H1 (cell line): ENCODE measurements at regions not wholly inside any gene's neighbourhood (a gene's known extent, or its start where the extent isn't known, plus 50 kb on each side); places are given as distances from the start of the nearest gene placed in this dataset.

Experiments
- ASH2L ChIP-seq: fragments of 200-600, 300-600 bp; sonication (generic); IDR thresholded peaks from one replicate; pipeline ENCODE4 v1.7.1; 2017; ENCODE audit warnings: low read length
- BACH1 ChIP-seq: IDR thresholded peaks from 2 replicates; pipeline ENCODE4 v1.6.1; 2012; ENCODE audit warnings: low read length, improper control_type of control experiment
- EZH2 ChIP-seq: fragments of 200-600 bp; sonication (generic); IDR thresholded peaks from 2 replicates; pipeline ENCODE4 v1.7.1; 2012; ENCODE audit warnings: low read depth, mild to moderate bottlenecking, moderate library complexity, low read length, inconsistent platforms; ENCODE audit not compliant: severe bottlenecking
- HDAC2 ChIP-seq, 2 experiments: fragments of 300-600 bp in 1 of 2; sonication (generic) in 1 of 2; IDR thresholded peaks; 2 replicates each; pipeline ENCODE4 v1.6.1; 2011 to 2012; ENCODE audit warnings: low read depth in 2 of 2, low read length in 2 of 2, mild to moderate bottlenecking in 2 of 2, moderate library complexity in 2 of 2, borderline replicate concordance in 1 of 2, inconsistent platforms in 1 of 2
- HDAC6 ChIP-seq: IDR thresholded peaks from one replicate; pipeline ENCODE4 v1.7.1; 2012; ENCODE audit warnings: low read depth, mild to moderate bottlenecking, inconsistent platforms, low read length, moderate library complexity
- SP4 ChIP-seq: IDR thresholded peaks from 2 replicates; pipeline ENCODE4 v1.6.1; 2012; ENCODE audit warnings: low read length, inconsistent platforms
- TF ChIP-seq, protein P1 (sequence below): IDR thresholded peaks from 2 replicates; pipeline ENCODE4 v1.6.1; 2011; ENCODE audit warnings: low read length, improper control_type of control experiment
- TF ChIP-seq, protein P2 (sequence below): IDR thresholded peaks from 2 replicates; pipeline ENCODE4 v1.6.1; 2012; ENCODE audit warnings: inconsistent platforms

DNA sequence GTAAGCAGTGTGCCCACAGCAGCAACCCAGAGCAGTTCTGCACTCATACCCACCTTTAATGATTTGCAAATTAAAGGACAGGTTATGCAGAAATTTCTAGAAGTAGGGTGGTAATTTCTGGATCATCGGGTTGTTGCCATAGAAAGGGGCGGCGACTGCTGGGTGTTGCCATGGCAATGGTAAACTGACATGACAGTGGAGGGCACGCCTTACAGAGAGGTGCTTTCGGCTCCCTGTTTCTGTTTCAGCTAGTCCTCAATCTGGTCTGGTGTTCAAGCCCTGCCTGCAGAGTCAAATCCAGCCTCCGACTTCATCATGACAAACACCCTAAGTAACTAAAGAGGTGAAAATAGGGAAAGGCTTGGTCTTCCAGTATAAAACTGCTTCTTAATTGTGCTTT, 667.7 kb downstream of the SOCS6 start (continued):
- no peak for TF ChIP-seq HDAC2 (IDR thresholded peaks at IDR 0.05; ENCODE audit: borderline replicate concordance in 1 of 2, low read depth in 2 of 2, low read length in 2 of 2)
- TF ChIP-seq, protein P1, sequence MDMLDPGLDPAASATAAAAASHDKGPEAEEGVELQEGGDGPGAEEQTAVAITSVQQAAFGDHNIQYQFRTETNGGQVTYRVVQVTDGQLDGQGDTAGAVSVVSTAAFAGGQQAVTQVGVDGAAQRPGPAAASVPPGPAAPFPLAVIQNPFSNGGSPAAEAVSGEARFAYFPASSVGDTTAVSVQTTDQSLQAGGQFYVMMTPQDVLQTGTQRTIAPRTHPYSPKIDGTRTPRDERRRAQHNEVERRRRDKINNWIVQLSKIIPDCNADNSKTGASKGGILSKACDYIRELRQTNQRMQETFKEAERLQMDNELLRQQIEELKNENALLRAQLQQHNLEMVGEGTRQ: no peak
- TF ChIP-seq EZH2: no peak
- no peak for TF ChIP-seq BACH1
- TF ChIP-seq ASH2L: no peak
- TF ChIP-seq SP4: no peak
- TF ChIP-seq, protein P2, sequence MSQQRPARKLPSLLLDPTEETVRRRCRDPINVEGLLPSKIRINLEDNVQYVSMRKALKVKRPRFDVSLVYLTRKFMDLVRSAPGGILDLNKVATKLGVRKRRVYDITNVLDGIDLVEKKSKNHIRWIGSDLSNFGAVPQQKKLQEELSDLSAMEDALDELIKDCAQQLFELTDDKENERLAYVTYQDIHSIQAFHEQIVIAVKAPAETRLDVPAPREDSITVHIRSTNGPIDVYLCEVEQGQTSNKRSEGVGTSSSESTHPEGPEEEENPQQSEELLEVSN: no peak
- no peak for TF ChIP-seq HDAC6
